ENCODE measurements at regions not wholly inside any gene's neighbourhood (a gene's known extent, or its start where the extent isn't known, plus 50 kb on each side); places are given as distances from the start of the nearest gene placed in this dataset.
A peak's percentile ranks its signal among the peaks of the same experiment; 100 is the strongest.

DNA sequence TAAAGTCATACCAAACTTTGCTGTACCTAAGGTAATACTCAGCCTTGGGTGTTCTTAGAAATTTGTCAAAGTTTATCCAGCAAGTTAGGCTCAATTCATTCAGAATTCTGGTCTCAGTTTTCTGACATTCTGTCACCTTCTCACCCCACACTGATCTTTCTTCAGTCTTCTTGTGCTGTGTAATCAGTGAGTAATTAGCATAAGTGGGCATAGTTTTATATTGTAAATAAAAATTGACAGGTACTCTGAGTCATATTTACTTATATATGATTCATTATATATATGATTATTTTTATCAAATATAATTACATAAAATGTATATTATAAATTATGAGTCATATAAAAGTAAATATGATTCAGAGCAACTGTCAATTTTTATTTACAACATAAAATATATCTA, 170.9 kb upstream of the MAGI2 start:
- Histone ChIP-seq H3K27me3 (ENCODE audit: low read length) (no peaks in the 10 kb centered on the region), H3K9me2 (replicated peaks; ENCODE audit: low read length) (no peaks in the 10 kb centered on the region), H4K20me1 (ENCODE audit: low read length) (no peaks in the 10 kb centered on the region), H3K36me3 (ENCODE audit: low read depth, low read length) (no peaks in the 10 kb centered on the region), H2AFZ (ENCODE audit: low read length) (no peak overlapping the region), H3K9me3 (ENCODE audit: low read length) (no peaks in the 10 kb centered on the region), H3F3A (ENCODE audit: low read length, unreplicated experiment) (no peaks in the 10 kb centered on the region), H3K4me3 (ENCODE audit: low read length) (no peak overlapping the region), H3K4me1 (ENCODE audit: insufficient read depth, low read length) (peaks cover 37% of the 10 kb centered on the region), H3K9ac (ENCODE audit: low read length) (no peak overlapping the region), H3K4me2 (ENCODE audit: low read length) (no peak overlapping the region), H3K27ac (ENCODE audit: low read length) (no peak overlapping the region), H3K79me2 (ENCODE audit: low read length) (no peaks in the 10 kb centered on the region)
- ChIA-PET POLR2A (ENCODE audit: unreplicated experiment) (no interaction called here), CTCF (no interaction called here)
- DNase-seq = peak; percentile 73
- no TSS peak for BruUV-seq (replicated peaks)
- no peak for TF ChIP-seq EZH2 (IDR thresholded peaks at IDR 0.05; ENCODE audit: low read length, unreplicated experiment)
- no peak for TF ChIP-seq EZH2phosphoT487 (IDR thresholded peaks at IDR 0.05; ENCODE audit: borderline replicate concordance, low read length)
- no peak for TF ChIP-seq CTCF (conservative IDR thresholded peaks at IDR 0.05; ENCODE audit: low read depth, low read length)
- intact Hi-C loops (cut with micrococcal nuclease) = loop anchor here (5.0 to 10.0 kb wide), 2 partner anchors 280 to 332 kb away; no protein-coding TSS in a partner anchor
- peak; percentile 6; the same call in 1 of the 2 replicates for ATAC-seq

DNA sequence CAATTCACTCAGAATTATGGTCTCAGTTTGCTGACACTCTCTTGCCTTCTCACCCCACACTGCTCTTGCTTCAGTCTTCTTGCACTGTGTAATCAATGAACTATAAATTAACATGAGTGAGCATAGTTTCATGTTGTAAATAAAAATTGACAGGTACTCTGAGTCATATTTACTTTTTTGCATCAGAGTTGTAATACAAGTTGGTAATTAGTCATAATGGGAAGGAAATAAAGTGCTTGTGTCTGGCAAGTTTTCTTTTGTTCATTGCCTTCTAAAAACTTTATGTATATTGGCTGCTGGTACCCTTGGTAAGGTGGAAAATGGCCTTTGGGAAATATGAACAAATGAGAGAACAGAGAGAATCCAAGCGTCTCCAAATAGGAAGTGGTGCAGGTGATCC, 169.3 kb upstream of the MAGI2 start:
- CTCF ChIA-PET = no interaction called here
- Histone ChIP-seq H3K9ac (ENCODE audit: low read length) (peak overlapping the region; percentile 66), H2AFZ (ENCODE audit: low read length) (no peak overlapping the region), H3K27me3 (ENCODE audit: low read length) (no peaks in the 10 kb centered on the region), H3K36me3 (ENCODE audit: low read depth, low read length) (no peaks in the 10 kb centered on the region), H3K27ac (ENCODE audit: low read length) (peak overlapping the region; percentile 95), H3K4me2 (ENCODE audit: low read length) (peak overlapping the region; percentile 66), H3K4me3 (ENCODE audit: low read length) (peak overlapping the region; percentile 41; the same call in 1 of the 2 replicates), H4K20me1 (ENCODE audit: low read length) (no peaks in the 10 kb centered on the region), H3K79me2 (ENCODE audit: low read length) (no peaks in the 10 kb centered on the region), H3K4me1 (ENCODE audit: insufficient read depth, low read length) (peaks cover 37% of the 10 kb centered on the region), H3F3A (ENCODE audit: low read length, unreplicated experiment) (no peaks in the 10 kb centered on the region), H3K9me3 (ENCODE audit: low read length) (no peaks in the 10 kb centered on the region), H3K9me2 (replicated peaks; ENCODE audit: low read length) (no peaks in the 10 kb centered on the region)
- TF ChIP-seq CTCF (conservative IDR thresholded peaks at IDR 0.05; ENCODE audit: low read depth, low read length) (no peak), EZH2 (IDR thresholded peaks at IDR 0.05; ENCODE audit: low read length, unreplicated experiment) (no peak)
- intact Hi-C loops (cut with micrococcal nuclease) = loop anchor here (5.0 to 10.0 kb wide), 2 partner anchors 278 to 330 kb away; no protein-coding TSS in a partner anchor
- POLR2A ChIA-PET (ENCODE audit: unreplicated experiment) = no interaction called here
- peak; percentile 83 for DNase-seq
- no TSS peak for BruUV-seq (replicated peaks)
- peak; percentile 76 for ATAC-seq

- H4K20me1 ChIP-seq (ENCODE audit: low read length) = no peaks in the 10 kb centered on the region
- H3K4me1 ChIP-seq (ENCODE audit: insufficient read depth, low read length) = peaks cover 50% of the 10 kb centered on the region
- no peak overlapping the region for H3K4me3 ChIP-seq (ENCODE audit: low read length)
- H3K27me3 ChIP-seq (ENCODE audit: low read length) = no peaks in the 10 kb centered on the region
- H3K79me2 ChIP-seq (ENCODE audit: low read length) = no peaks in the 10 kb centered on the region
- H3K9me2 ChIP-seq (replicated peaks; ENCODE audit: low read length) = no peaks in the 10 kb centered on the region
- no peak overlapping the region for H2AFZ ChIP-seq (ENCODE audit: low read length)
- POLR2A ChIA-PET (ENCODE audit: unreplicated experiment) = interaction anchor here (0.6 kb wide), 1 partner anchor 13 kb away, joined by 3 read pairs; no protein-coding TSS in a partner anchor
- intact Hi-C loops (cut with micrococcal nuclease) = loop anchor here (5.0 to 10.0 kb wide), 2 partner anchors 275 to 328 kb away; no protein-coding TSS in a partner anchor
- CTCF ChIA-PET = no interaction called here
- no peak for TF ChIP-seq CTCF (conservative IDR thresholded peaks at IDR 0.05; ENCODE audit: low read depth, low read length)
- peak overlapping the region; percentile 7 for H3K4me2 ChIP-seq (ENCODE audit: low read length)
- no peaks in the 10 kb centered on the region for H3F3A ChIP-seq (ENCODE audit: low read length, unreplicated experiment)
- peak; percentile 47 for ATAC-seq
- H3K27ac ChIP-seq (ENCODE audit: low read length) = peak overlapping the region; percentile 86
- no peaks in the 10 kb centered on the region for H3K9me3 ChIP-seq (ENCODE audit: low read length)
- H3K36me3 ChIP-seq (ENCODE audit: low read depth, low read length) = no peaks in the 10 kb centered on the region
- peak; percentile 80 for DNase-seq
- BruUV-seq (replicated peaks) = no TSS peak
- H3K9ac ChIP-seq (ENCODE audit: low read length) = peak overlapping the region; percentile 57
These were observed 166.8 kb upstream of the MAGI2 start for GRCh38 chr7:79620291-79620690.

Data from PC-3 (cell line).